Nephron (organoid): ENCODE measurements at regions not wholly inside any gene's neighbourhood (a gene's known extent, or its start where the extent isn't known, plus 50 kb on each side); places are given as distances from the start of the nearest gene placed in this dataset.

Experiments used
- H3K27ac Mint-ChIP-seq, 3 experiments: 2 replicates each; pipeline ENCODE4 v1.8.0; 2020; ENCODE audit warnings: mixed read lengths in 3 of 3, mild to moderate bottlenecking in 2 of 3, moderate library complexity in 1 of 3
- H3K27me3 Mint-ChIP-seq: 2 replicates; pipeline ENCODE4 v1.8.0; 2021; ENCODE audit warnings: low read depth, mild to moderate bottlenecking, moderate library complexity, mixed read lengths
- H3K36me3 Mint-ChIP-seq: 2 replicates; pipeline ENCODE4 v1.8.0; 2020; ENCODE audit warnings: low read depth, mixed read lengths
- H3K4me1 Mint-ChIP-seq: 2 replicates; pipeline ENCODE4 v1.8.0; 2020; ENCODE audit warnings: mixed read lengths
- H3K4me3 Mint-ChIP-seq, 3 experiments: 2 replicates each; pipeline ENCODE4 v1.8.0; 2020; ENCODE audit warnings: mild to moderate bottlenecking in 3 of 3, mixed read lengths in 3 of 3, moderate library complexity in 2 of 3
- H3K9me3 Mint-ChIP-seq: 2 replicates; pipeline ENCODE4 v1.8.0; 2020; ENCODE audit warnings: mixed read lengths
- CTCF ChIP-seq, 3 experiments: fragments of 200-600 bp; sonication (generic); IDR thresholded peaks; one replicate each; pipeline ENCODE4 v1.5.0; 2021; ENCODE audit warnings: antibody characterized with exemption in 3 of 3; ENCODE audit not compliant: unreplicated experiment in 3 of 3

GRCh38 chr2:106596844-106597243 lies 109.7 kb downstream of the CD8B2 start:
- no peak overlapping the region for H3K27ac Mint-ChIP-seq
- TF ChIP-seq CTCF (IDR thresholded peaks at IDR 0.05; ENCODE audit: unreplicated experiment in 3 of 3), result peak; percentile 32 to 40 (median 39)
- H3K4me3 Mint-ChIP-seq, result no peak overlapping the region

GRCh38 chr2:106599540-106599939 lies 112.4 kb downstream of the CD8B2 start:
- Mint-ChIP-seq H3K4me1 (no peaks in the 10 kb centered on the region), H3K4me3 (no peak overlapping the region), H3K27ac (no peak overlapping the region), H3K27me3 (peaks cover 5% of the 10 kb centered on the region), H3K9me3 (peaks cover 3% of the 10 kb centered on the region), H3K36me3 (no peaks in the 10 kb centered on the region)
- TF ChIP-seq CTCF (IDR thresholded peaks at IDR 0.05; ENCODE audit: unreplicated experiment in 3 of 3), result no peak

More at GRCh38 chr2:106596844-106597243, 109.7 kb downstream of the CD8B2 start:
- Mint-ChIP-seq H3K4me1 (no peaks in the 10 kb centered on the region), H3K36me3 (no peaks in the 10 kb centered on the region), H3K9me3 (peaks cover 3% of the 10 kb centered on the region), H3K27me3 (peaks cover 5% of the 10 kb centered on the region)

- Mint-ChIP-seq H3K36me3 (no peaks in the 10 kb centered on the region), H3K4me3 (no peak overlapping the region), H3K4me1 (no peaks in the 10 kb centered on the region), H3K27ac (no peak overlapping the region), H3K9me3 (peaks cover 3% of the 10 kb centered on the region), H3K27me3 (no peaks in the 10 kb centered on the region)
- TF ChIP-seq CTCF (IDR thresholded peaks at IDR 0.05; ENCODE audit: unreplicated experiment in 3 of 3), result no peak
These were observed 114.9 kb downstream of the CD8B2 start for GRCh38 chr2:106602042-106602441.

- H3K27ac Mint-ChIP-seq, result no peak overlapping the region
- peaks cover 5% of the 10 kb centered on the region for H3K9me3 Mint-ChIP-seq
- no peaks in the 10 kb centered on the region for H3K36me3 Mint-ChIP-seq
- H3K4me3 Mint-ChIP-seq, result no peak overlapping the region
- H3K27me3 Mint-ChIP-seq, result no peaks in the 10 kb centered on the region
- no peak for TF ChIP-seq CTCF (IDR thresholded peaks at IDR 0.05; ENCODE audit: unreplicated experiment in 3 of 3)
- no peaks in the 10 kb centered on the region for H3K4me1 Mint-ChIP-seq
These were observed 119.5 kb downstream of the CD8B2 start for GRCh38 chr2:106606652-106607051.

GRCh38 chr2:106607371-106607770 lies 120.2 kb downstream of the CD8B2 start:
- no peak overlapping the region for H3K27ac Mint-ChIP-seq
- no peaks in the 10 kb centered on the region for H3K4me1 Mint-ChIP-seq
- no peak overlapping the region for H3K4me3 Mint-ChIP-seq
- peaks cover 9% of the 10 kb centered on the region for H3K9me3 Mint-ChIP-seq
- H3K36me3 Mint-ChIP-seq, result no peaks in the 10 kb centered on the region
- H3K27me3 Mint-ChIP-seq, result no peaks in the 10 kb centered on the region
- no peak for TF ChIP-seq CTCF (IDR thresholded peaks at IDR 0.05; ENCODE audit: unreplicated experiment in 3 of 3)

GRCh38 chr2:106609780-106610179 lies 122.6 kb downstream of the CD8B2 start:
- Mint-ChIP-seq H3K27ac (no peak overlapping the region), H3K4me1 (no peaks in the 10 kb centered on the region), H3K36me3 (no peaks in the 10 kb centered on the region), H3K9me3 (peaks cover 9% of the 10 kb centered on the region), H3K27me3 (no peaks in the 10 kb centered on the region), H3K4me3 (no peak overlapping the region)
- no peak for TF ChIP-seq CTCF (IDR thresholded peaks at IDR 0.05; ENCODE audit: unreplicated experiment in 3 of 3)
